IMR-90 (cell line): ENCODE measurements at regions not wholly inside any gene's neighbourhood (a gene's known extent, or its start where the extent isn't known, plus 50 kb on each side); places are given as distances from the start of the nearest gene placed in this dataset.

Experiments
- ATAC-seq: fragments of 200-7000 bp; cut with Tn5 transposase; 2 replicates; pipeline ENCODE4 v1.9.1; 2020; ENCODE audit warnings: low read depth, mild to moderate bottlenecking, moderate library complexity
- BruUV-seq: library from RNA; stranded (reverse); fragments of 400-500 nt; replicated peaks from 2 replicates; lab custom pipeline; 2021; lab: Mats Ljungman, UMichigan
- CTCF ChIA-PET: fragments of 300-600 bp; formaldehyde crosslinking; extraction: SDS; loops from one replicate; lab custom pipeline; 2021; ENCODE audit warnings: antibody characterized with exemption; lab: Yijun Ruan, JAX
- POLR2A ChIA-PET: fragments of 300-600 bp; sonication (Branson Sonifier 250); formaldehyde crosslinking; loops from one replicate; lab custom pipeline; 2022; ENCODE audit warnings: antibody characterized with exemption; ENCODE audit not compliant: unreplicated experiment; lab: Charles Lee
- DNase-seq: peaks from one replicate; pipeline ENCODE4 v3.0.0; 2013
- H2AFZ ChIP-seq: replicated peaks from 2 replicates; pipeline ENCODE3; 2013; ENCODE audit warnings: low read length, mild to moderate bottlenecking; ENCODE audit not compliant: poor library complexity
- H2AK5ac ChIP-seq: 2 replicates; pipeline ENCODE4 v1.6.1; 2013; ENCODE audit warnings: low read depth, low read length, inconsistent platforms
- H2AK9ac ChIP-seq: replicated peaks from 2 replicates; pipeline ENCODE3; 2013; ENCODE audit warnings: mild to moderate bottlenecking, low read depth, low read length, moderate library complexity; ENCODE audit not compliant: poor library complexity
- H2BK120ac ChIP-seq: 2 replicates; pipeline ENCODE4 v1.6.1; 2013; ENCODE audit warnings: low read depth, low read length, inconsistent platforms
- H2BK15ac ChIP-seq: 3 replicates; pipeline ENCODE4 v1.6.1; 2013; ENCODE audit warnings: low read depth, low read length, inconsistent platforms
- H2BK20ac ChIP-seq: 2 replicates; pipeline ENCODE4 v1.6.1; 2013; ENCODE audit warnings: low read depth, mild to moderate bottlenecking, inconsistent platforms, low read length, moderate library complexity
- H2BK5ac ChIP-seq: 2 replicates; pipeline ENCODE4 v1.6.1; 2013; ENCODE audit warnings: mild to moderate bottlenecking, low read depth, low read length, inconsistent platforms; ENCODE audit not compliant: poor library complexity, severe bottlenecking
- H3K14ac ChIP-seq: replicated peaks from 2 replicates; pipeline ENCODE4 v1.6.1; 2013; ENCODE audit warnings: low read depth, low read length, inconsistent platforms
- H3K18ac ChIP-seq: 2 replicates; pipeline ENCODE4 v1.6.1; 2013; ENCODE audit warnings: low read depth, low read length, control low read depth
- H3K23ac ChIP-seq: 2 replicates; pipeline ENCODE4 v1.6.1; 2013; ENCODE audit warnings: low read depth, low read length, inconsistent platforms
- H3K27ac ChIP-seq: 2 replicates; pipeline ENCODE4 v1.5.1; 2013; ENCODE audit warnings: mild to moderate bottlenecking, control low read depth, low read length; ENCODE audit not compliant: insufficient read depth
- H3K27me3 ChIP-seq: 2 replicates; pipeline ENCODE4 v1.6.1; 2013; ENCODE audit warnings: low read length; ENCODE audit not compliant: control insufficient read depth, insufficient read depth
- H3K36me3 ChIP-seq: 2 replicates; pipeline ENCODE4 v1.6.1; 2013; ENCODE audit warnings: low read length, mixed read lengths; ENCODE audit not compliant: control insufficient read depth, insufficient read depth
- H3K4ac ChIP-seq: 2 replicates; pipeline ENCODE4 v1.6.1; 2013; ENCODE audit warnings: low read depth, low read length, inconsistent platforms
- H3K4me1 ChIP-seq: 2 replicates; pipeline ENCODE4 v1.6.1; 2013; ENCODE audit warnings: low read length, mixed read lengths; ENCODE audit not compliant: control insufficient read depth, insufficient read depth
- H3K4me2 ChIP-seq: 2 replicates; pipeline ENCODE4 v1.6.1; 2013; ENCODE audit warnings: low read depth, mild to moderate bottlenecking, control low read depth, low read length, moderate library complexity
- H3K4me3 ChIP-seq: 2 replicates; pipeline ENCODE4 v1.5.1; 2013; ENCODE audit warnings: low read depth, mild to moderate bottlenecking, control low read depth, low read length, moderate library complexity; ENCODE audit not compliant: insufficient read depth
- H3K56ac ChIP-seq: 2 replicates; pipeline ENCODE4 v1.6.1; 2013; ENCODE audit warnings: low read length, inconsistent platforms; ENCODE audit not compliant: insufficient read depth; ENCODE audit errors: extremely low read depth
- H3K79me1 ChIP-seq, 2 experiments: 2 replicates each; pipeline ENCODE4 v1.6.1; 2013; ENCODE audit warnings: low read length in 2 of 2, inconsistent platforms in 1 of 2, low read depth in 1 of 2
- H3K9ac ChIP-seq: 2 replicates; pipeline ENCODE4 v1.6.1; 2013; ENCODE audit warnings: low read depth, low read length, control low read depth
- H3K9me1 ChIP-seq: 2 replicates; pipeline ENCODE4 v1.6.1; 2013; ENCODE audit warnings: low read length, inconsistent platforms; ENCODE audit not compliant: insufficient read depth
- H3K9me3 ChIP-seq: 2 replicates; pipeline ENCODE4 v1.6.1; 2013; ENCODE audit warnings: low read length; ENCODE audit not compliant: control insufficient read depth, insufficient read depth
- H4K20me1 ChIP-seq: 2 replicates; pipeline ENCODE4 v1.6.1; 2013; ENCODE audit warnings: low read length, inconsistent platforms; ENCODE audit not compliant: insufficient read depth
- H4K5ac ChIP-seq: 2 replicates; pipeline ENCODE4 v1.6.1; 2013; ENCODE audit warnings: mild to moderate bottlenecking, low read depth, low read length, control low read depth
- H4K8ac ChIP-seq, 2 experiments: 2 replicates each; pipeline ENCODE4 v1.6.1; 2013; ENCODE audit warnings: low read depth in 2 of 2, low read length in 2 of 2, control low read depth in 1 of 2, inconsistent platforms in 1 of 2
- H4K91ac ChIP-seq: 2 replicates; pipeline ENCODE4 v1.6.1; 2013; ENCODE audit warnings: low read depth, low read length, inconsistent platforms; ENCODE audit not compliant: insufficient read depth
- CEBPB ChIP-seq: IDR thresholded peaks from 2 replicates; pipeline ENCODE4 v1.6.1; 2012; ENCODE audit warnings: low read depth, low read length, improper control_type of control experiment
- USF2 ChIP-seq: fragments of 150-350 bp; IDR thresholded peaks from 2 replicates; pipeline ENCODE4 v1.6.1; 2017; ENCODE audit warnings: mild to moderate bottlenecking, antibody characterized with exemption, low read length, low read depth
- WGBS, 2 experiments: methylation state at CpG; one replicate each; pipeline versions ENCODE4 v1.1.5 to v1.1.7; 2013; ENCODE audit warnings: missing lambda C conversion rate in 2 of 2; ENCODE audit not compliant: insufficient read length in 1 of 2; ENCODE audit errors: extremely low coverage in 2 of 2; 5-methylcytosine and 5-hydroxymethylcytosine counted together
- dilution Hi-C: fragments of 300-500 bp; cut with HindIII; formaldehyde crosslinking; loops from one replicate; pipeline ENCODE4 v1.14.3; 2018; ENCODE audit warnings: low sequenced_read_pairs; ENCODE audit not compliant: unreplicated experiment
- in situ Hi-C: fragments of 300-500 bp; cut with MboI; formaldehyde crosslinking; loops from 3 replicates; pipeline ENCODE4 v1.14.3; 2019; ENCODE audit warnings: low sequenced_read_pairs, inconsistent platforms, mixed read lengths
- intact Hi-C: fragments of 100-400 bp; cut with micrococcal nuclease; formaldehyde crosslinking; loops from 2 replicates; pipeline ENCODE4 v1.10.0; 2022
- TF ChIP-seq, protein P1 (sequence below): conservative IDR thresholded peaks from 2 replicates; pipeline ENCODE4 v1.5.1; 2012; ENCODE audit warnings: mild to moderate bottlenecking, low read depth, low read length, improper control_type of control experiment
- TF ChIP-seq, protein P2 (sequence below): fragments of 150-350 bp; IDR thresholded peaks from 2 replicates; pipeline ENCODE4 v1.6.1; 2016; ENCODE audit warnings: low read depth, mild to moderate bottlenecking, low read length, moderate library complexity, borderline replicate concordance

DNA sequence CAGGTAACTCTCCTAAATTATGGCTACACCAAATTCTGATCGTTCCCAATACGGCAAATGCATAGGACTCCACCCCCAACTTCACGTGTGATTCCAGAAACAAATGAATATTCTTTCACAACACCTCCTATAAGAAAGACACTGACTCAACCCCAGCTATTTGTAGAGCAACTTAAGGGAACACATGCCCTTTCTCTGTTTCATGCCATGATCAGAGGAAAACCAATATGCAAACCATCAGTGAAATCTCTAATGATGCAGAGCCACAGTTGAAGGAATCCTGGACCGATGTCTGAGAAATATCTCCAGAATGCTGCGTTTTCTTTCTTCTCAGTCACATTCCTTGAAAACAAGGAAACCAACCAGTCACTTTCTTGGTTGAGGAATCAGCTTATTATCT, 164.2 kb upstream of the PTBP2 start:
- no peak overlapping the region for H2AFZ ChIP-seq
- no peak overlapping the region for H3K4ac ChIP-seq
- H4K91ac ChIP-seq, result no peak overlapping the region
- no peak overlapping the region for H2BK5ac ChIP-seq
- H3K79me1 ChIP-seq, result no peaks in the 10 kb centered on the region
- no peak overlapping the region for H3K27ac ChIP-seq
- WGBS, 2 experiments, result 100% methylated on average over 3 of the region's 5 CpGs; no CpG with 5 or more reads in 1 of the 2 experiments
- H3K4me2 ChIP-seq, result no peak overlapping the region
- no peak overlapping the region for H2BK120ac ChIP-seq
- in situ Hi-C loops, result loop anchor here (10.0 kb wide), 1 partner anchor 1487 kb away; no protein-coding TSS in a partner anchor
- H3K23ac ChIP-seq, result no peak overlapping the region
- no peak overlapping the region for H3K9ac ChIP-seq
- H4K8ac ChIP-seq, result no peak overlapping the region
- no peak overlapping the region for H4K5ac ChIP-seq
- no peak overlapping the region for H2AK9ac ChIP-seq
- H2BK20ac ChIP-seq, result no peak overlapping the region
- intact Hi-C loops, result no loop called here
- TF ChIP-seq, protein P1, sequence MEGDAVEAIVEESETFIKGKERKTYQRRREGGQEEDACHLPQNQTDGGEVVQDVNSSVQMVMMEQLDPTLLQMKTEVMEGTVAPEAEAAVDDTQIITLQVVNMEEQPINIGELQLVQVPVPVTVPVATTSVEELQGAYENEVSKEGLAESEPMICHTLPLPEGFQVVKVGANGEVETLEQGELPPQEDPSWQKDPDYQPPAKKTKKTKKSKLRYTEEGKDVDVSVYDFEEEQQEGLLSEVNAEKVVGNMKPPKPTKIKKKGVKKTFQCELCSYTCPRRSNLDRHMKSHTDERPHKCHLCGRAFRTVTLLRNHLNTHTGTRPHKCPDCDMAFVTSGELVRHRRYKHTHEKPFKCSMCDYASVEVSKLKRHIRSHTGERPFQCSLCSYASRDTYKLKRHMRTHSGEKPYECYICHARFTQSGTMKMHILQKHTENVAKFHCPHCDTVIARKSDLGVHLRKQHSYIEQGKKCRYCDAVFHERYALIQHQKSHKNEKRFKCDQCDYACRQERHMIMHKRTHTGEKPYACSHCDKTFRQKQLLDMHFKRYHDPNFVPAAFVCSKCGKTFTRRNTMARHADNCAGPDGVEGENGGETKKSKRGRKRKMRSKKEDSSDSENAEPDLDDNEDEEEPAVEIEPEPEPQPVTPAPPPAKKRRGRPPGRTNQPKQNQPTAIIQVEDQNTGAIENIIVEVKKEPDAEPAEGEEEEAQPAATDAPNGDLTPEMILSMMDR, result no peak
- TF ChIP-seq CEBPB, result 0 out of 2 replicates have a peak, but pooled peaks have one; percentile 13
- TF ChIP-seq, protein P2, sequence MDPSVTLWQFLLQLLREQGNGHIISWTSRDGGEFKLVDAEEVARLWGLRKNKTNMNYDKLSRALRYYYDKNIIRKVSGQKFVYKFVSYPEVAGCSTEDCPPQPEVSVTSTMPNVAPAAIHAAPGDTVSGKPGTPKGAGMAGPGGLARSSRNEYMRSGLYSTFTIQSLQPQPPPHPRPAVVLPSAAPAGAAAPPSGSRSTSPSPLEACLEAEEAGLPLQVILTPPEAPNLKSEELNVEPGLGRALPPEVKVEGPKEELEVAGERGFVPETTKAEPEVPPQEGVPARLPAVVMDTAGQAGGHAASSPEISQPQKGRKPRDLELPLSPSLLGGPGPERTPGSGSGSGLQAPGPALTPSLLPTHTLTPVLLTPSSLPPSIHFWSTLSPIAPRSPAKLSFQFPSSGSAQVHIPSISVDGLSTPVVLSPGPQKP, result no peak
- TF ChIP-seq USF2, result no peak
- no TSS peak for BruUV-seq
- H3K9me1 ChIP-seq, result no peaks in the 10 kb centered on the region
- no peak overlapping the region for H2BK15ac ChIP-seq
- CTCF ChIA-PET, result no interaction called here
- DNase-seq (peak; percentile 12), ATAC-seq (no peak)
- no peaks in the 10 kb centered on the region for H4K20me1 ChIP-seq
- no peak overlapping the region for H3K18ac ChIP-seq
- no peak overlapping the region for H3K4me3 ChIP-seq
- H2AK5ac ChIP-seq, result no peak overlapping the region
- H3K14ac ChIP-seq, result no peak overlapping the region
- dilution Hi-C loops, result no loop called here
- H3K27me3 ChIP-seq, result no peaks in the 10 kb centered on the region
- no peaks in the 10 kb centered on the region for H3K36me3 ChIP-seq
- no peaks in the 10 kb centered on the region; the same call in 1 of the 2 replicates for H3K9me3 ChIP-seq
- POLR2A ChIA-PET, result no interaction called here
- H3K56ac ChIP-seq, result no peak overlapping the region
- peaks cover 3% of the 10 kb centered on the region; the same call in 1 of the 2 replicates for H3K4me1 ChIP-seq
